ENCODE measurements at regions not wholly inside any gene's neighbourhood (a gene's known extent, or its start where the extent isn't known, plus 50 kb on each side); places are given as distances from the start of the nearest gene placed in this dataset.

DNA sequence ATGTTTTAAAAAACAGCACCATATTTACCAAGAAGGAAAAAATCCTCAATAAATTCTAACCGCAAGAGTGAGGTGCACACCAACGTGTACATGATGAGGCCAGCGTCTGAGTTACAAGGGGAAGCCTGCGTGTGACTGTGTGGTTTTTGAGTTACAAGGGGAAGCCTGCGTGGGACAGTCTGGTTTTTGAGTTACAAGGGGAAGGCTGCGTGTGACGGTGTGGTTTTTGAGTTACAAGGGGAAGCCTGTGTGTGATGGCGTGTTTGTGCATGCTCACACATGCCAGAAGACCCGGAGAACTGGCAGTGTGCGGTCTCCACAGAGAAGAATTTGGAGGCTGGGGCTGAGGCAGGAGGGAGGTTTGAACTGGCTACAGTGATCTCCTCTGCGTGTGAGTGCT lies 1376.4 kb downstream of the TBC1D22A start:
- DNase-seq (ENCODE audit: low read depth), result no peak

DNA sequence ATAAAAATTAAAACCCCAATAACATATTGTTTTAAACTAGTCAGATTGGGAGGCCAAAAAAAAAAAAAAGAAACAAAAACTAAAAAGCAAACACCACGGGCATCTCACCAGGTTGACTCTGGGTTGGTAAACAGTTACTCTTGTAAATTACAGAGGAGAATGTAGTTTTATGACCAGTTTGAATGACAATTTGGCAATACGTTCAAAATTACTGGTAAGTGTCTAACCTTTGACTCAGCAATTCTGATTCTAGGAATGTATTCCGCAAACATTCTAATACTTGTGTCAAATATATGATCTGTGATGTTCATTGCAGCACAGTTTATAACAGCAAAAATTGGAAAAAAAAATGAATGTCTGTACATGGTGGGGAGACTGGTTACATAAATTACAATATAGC lies 1376.0 kb downstream of the TBC1D22A start:
- DNase-seq (ENCODE audit: low read depth), result no peak

GRCh38 chr22:48137640-48138039 lies 1375.2 kb downstream of the TBC1D22A start:
- DNase-seq (ENCODE audit: low read depth), result no peak

- DNase-seq (ENCODE audit: low read depth), result no peak
Measured at GRCh38 chr22:48135592-48135991, 1373.1 kb downstream of the TBC1D22A start.

- DNase-seq (ENCODE audit: low read depth), result no peak
Measured at GRCh38 chr22:48125416-48125815, 1363.0 kb downstream of the TBC1D22A start.

DNA sequence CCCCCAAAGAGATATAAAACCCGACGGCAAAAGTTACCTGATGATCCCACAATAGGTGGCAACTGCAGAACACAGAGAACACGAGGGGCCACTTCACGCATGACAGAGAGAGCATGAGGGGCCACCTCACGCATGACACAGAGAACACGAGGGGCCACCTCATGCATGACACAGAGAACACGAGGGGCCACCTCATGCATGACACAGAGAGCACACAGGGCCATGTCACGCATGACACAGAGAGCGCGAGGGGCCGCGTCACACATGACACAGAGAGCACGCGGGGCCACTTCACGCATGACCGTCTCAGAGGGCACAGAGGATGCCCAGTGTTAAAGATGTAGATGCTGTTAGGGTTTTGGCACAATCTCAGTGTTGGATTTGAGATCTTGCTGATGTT lies 1359.5 kb downstream of the TBC1D22A start:
- DNase-seq (ENCODE audit: low read depth), result no peak

DNA sequence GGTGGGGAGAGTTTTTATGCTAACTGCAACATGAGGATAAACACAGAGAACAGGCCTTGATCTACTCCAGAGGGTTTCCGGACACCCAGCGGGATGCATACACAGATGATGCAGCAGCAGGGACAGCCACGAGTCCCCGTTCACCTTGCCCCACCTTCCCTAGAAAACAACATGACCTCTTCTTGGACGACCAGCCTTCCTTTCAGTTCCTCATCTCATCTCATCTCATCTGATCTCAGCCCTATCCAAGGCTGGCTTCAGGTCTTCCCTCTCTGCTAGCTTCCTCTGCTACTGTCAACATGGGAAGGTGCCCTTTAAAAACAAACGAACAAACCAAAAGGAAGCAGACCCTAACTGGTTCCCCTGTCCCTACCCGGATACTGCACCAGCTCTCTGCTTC lies 1356.2 kb downstream of the TBC1D22A start:
- no peak for DNase-seq (ENCODE audit: low read depth)

DNA sequence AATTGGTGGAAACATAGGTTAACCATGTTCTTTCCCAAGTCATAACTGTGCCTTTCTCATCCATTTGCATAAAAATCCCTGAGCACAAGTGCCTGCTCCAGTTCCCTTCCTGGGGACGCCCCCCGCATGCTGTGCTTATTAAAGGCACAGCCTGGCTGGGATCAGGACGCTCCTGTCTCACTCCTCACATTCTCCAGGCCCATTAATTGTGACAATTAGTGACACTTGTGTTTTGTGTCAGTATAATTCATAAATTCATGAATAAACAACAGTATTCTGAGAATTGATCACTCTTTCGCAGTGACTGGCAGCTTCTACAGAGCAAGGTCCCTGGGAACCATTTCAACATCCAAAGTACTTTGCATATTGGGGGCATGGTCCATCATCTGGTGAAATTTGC lies 1354.4 kb downstream of the TBC1D22A start:
- DNase-seq (ENCODE audit: low read depth), result no peak

DNA sequence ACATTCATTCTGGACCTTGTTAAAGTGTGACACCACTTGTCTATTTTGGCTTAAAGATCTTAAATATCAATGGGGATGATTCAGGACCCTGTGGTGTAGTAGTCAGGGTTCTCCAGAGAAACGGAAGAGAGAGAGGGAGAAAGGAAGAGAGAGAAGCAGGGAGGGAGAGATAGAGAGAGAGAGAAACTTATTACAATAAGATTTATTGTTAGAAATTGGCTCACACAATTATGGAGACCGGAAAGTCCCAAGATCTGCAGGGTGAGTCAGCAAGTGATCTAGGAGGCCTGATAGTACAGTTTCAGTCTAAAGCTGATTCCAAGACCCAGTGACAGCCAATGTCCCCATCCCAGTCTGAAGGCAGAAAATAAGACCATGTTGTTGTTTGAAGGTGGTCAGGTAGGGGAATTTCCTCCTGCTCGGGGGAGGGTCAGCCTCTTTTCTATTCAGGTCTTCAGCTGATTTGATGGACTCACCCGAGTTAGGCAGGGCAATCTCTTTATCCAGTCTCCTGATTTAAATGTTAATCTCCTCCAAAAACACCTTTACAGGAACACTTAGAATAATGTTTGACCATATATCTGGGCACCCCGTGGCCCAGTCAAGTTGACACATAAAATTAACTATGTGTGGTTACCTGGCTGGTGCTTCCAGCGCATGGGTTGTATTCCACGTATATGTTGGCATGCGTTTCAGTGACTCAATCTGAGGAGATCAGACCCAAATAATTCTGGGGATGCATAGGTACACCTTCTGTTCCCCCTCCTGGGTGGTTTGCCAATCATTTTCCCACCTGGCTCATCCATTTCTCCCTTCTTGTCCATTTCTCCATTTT lies 1350.5 kb downstream of the TBC1D22A start:
- no peak for DNase-seq (ENCODE audit: low read depth)

- DNase-seq (ENCODE audit: low read depth), result no peak
Measured at GRCh38 chr22:48106715-48107259, 1344.3 kb downstream of the TBC1D22A start.

GRCh38 chr22:48106215-48106614 lies 1343.8 kb downstream of the TBC1D22A start:
- DNase-seq (ENCODE audit: low read depth), result no peak

GRCh38 chr22:48105259-48105658 lies 1342.8 kb downstream of the TBC1D22A start:
- DNase-seq (ENCODE audit: low read depth), result no peak

DNA sequence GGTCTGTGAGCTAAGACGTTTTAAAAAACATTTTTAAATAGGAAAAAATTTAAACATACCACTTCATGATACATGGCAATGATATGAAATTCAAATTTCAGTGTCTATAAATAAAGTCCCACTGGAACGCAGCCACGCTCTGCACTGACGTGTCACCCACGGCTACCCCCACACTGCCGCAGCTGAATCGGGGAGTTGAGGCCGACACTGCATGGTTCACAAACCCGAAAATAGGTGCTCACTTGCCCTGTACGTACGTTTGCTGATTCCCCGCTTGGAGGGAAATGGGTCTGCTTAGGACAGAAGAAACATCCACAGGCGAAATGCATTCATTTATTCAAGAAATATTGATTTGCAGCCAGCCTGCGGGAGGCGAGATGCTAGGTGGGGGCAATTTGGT lies 1342.3 kb downstream of the TBC1D22A start:
- no peak for DNase-seq (ENCODE audit: low read depth)

DNA sequence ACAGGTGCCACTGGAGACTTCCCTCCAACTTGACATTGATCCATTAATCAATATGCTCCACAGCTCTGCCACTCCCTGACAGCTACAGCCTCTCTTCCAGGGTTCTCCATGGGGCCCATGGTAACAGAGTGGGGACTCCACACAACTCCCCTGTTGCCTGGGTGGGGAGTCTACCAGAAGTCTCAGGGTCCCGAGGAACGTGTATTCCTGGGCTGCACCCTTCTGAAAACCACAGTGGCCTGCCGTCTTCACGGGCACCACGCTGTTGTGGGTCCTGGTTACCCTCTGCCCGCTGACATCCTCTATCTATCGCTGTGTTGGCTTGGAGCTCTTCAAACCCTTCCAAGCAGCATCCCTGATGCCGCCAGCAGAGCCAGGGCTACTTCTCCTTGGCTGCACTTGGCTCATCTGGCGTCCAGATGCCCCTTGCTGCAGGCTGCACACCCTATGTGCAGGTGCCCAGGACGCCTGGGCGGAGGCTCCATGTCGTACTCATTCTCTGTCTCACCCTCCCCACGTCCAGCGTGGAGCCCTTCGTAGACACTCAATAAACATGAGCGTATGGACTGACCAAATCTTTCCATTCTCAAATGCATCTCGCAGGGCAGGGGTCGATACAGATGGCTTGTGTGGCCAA lies 1341.8 kb downstream of the TBC1D22A start:
- DNase-seq (ENCODE audit: low read depth), result no peak

DNA sequence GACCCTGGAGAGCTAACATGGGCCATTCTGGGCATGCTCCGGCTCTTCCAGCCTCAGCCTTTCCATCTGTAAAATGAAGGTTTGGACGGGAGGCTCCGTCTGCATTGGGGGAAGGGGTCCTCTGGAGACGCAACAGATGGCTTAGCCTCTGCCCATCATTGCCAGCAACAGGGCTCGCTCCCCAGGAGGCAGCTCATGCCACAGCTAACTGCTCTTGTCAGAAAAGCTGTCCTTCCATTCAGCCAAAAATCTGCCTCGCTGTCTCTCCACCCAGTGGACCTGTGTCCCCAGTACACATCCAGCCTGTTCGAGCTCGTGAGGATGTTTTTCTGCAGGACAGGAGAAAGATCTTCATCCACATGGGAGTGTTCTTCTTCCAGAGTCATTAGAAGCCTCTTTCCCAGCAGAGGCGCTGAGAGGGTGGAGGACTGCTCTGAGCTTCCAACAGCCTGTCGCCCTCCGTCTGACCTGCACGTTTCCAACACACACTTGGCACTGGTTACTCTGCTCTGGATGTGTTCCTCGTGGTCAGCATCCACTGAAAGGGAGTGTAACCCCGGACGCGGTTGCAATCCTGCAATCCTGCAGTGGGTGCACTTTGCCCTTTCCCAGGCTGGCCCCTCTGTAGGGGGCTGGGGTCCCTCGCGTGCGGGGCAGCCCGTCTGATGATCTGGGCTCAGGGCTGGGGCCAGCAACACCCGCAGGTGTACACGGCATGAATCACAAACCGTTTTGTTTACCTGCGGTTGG lies 1340.9 kb downstream of the TBC1D22A start:
- DNase-seq (ENCODE audit: low read depth), result no peak

- no peak for DNase-seq (ENCODE audit: low read depth)
Measured at GRCh38 chr22:48102581-48102980, 1340.1 kb downstream of the TBC1D22A start.

GRCh38 chr22:48101704-48102103 lies 1339.3 kb downstream of the TBC1D22A start:
- DNase-seq (ENCODE audit: low read depth), result no peak

DNA sequence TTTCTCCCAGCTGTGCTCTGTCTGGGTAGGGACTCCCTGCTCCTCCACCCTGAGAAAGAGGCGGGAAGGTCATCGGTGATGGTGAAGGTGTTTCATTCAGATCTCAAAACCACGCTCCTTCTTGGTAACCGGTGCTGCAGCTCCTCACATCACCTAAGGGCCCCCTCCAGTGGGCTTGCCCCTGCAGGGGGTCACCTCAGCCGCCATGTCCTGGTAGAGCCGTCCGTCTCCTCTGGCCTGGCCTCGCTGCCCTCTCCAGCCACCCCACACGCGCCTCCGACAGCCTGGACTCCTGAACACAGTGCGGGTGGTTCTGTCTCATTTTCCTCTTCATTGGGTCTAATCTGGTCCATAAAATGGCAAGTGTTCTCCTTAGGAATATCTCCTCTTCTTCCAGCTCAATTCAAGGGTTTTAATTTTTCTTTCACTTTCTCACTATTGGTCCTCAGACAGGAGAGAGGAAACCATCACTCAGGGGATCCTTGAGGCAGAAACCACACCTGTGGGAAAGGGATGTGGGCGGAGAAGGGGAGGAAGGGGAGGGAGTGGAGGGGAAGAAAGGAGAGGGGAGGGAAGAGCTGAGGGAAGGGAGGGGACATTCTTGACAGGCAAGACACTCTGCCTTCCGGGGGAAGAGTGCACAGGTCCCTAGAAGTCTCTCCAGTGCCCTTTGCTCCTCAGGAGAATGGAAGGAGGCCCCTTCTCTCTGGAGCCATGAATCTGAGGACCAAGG lies 1338.4 kb downstream of the TBC1D22A start:
- DNase-seq (ENCODE audit: low read depth), result no peak

DNA sequence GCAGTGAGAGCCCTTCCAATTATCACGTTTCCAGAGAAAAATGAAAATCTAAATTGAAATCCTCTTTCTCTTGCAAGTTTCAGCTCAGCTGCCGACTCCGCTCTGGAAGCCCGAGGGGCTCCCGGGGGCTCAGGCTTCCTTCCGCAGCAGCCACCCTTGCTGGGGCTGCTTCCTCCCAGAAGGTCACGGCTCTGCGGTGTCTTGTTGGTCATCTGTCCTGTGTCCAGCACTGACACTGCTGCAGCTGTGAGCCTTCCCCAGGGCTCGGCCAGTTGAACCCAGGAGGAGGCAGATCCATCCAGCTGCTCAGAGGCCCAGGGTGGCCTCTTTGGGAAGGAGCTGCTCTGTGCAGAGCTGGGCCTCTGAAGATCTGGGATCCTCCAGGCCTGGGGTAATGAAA lies 1337.2 kb downstream of the TBC1D22A start:
- DNase-seq (ENCODE audit: low read depth), result no peak

DNA sequence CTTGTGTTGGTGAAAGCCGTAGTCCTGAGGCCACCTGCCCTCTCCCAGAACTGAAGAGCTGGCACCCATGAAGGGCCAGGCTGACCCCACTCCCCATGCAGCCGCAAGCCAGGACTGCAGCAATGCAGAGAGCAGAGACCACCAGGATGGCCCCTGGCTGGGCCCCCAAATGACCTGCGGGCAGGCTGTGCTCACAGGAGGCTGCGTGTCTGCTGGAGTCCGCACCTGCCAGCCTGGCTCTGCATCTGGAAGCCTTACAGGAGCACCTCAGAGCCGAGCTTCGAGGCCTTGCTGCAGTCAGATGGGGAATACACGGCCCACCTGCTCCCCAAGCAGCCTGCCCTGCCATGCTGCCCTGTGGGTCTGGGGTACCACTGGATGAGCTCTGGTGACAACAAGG lies 1336.8 kb downstream of the TBC1D22A start:
- no peak for DNase-seq (ENCODE audit: low read depth)

- no peak for DNase-seq (ENCODE audit: low read depth)
Measured at GRCh38 chr22:48098921-48099245, 1336.4 kb downstream of the TBC1D22A start.

- DNase-seq (ENCODE audit: low read depth), result no peak
Measured at GRCh38 chr22:48098243-48098920, 1335.9 kb downstream of the TBC1D22A start.
